Tibial artery (tissue), 4 donors: ENCODE measurements at regions not wholly inside any gene's neighbourhood (a gene's known extent, or its start where the extent isn't known, plus 50 kb on each side); places are given as distances from the start of the nearest gene placed in this dataset.
"Not testable (repeated sequence)": the region's sequence is repeated elsewhere in the genome, so short reads cannot be mapped to it uniquely, and the experiment has no call there.

Experiments used
- DNase-seq, 2 donors: peaks; one replicate each; pipeline ENCODE4 v3.0.0-alpha.2; 2019
- H3K27ac ChIP-seq, 2 donors: fragments of 200-600 bp; sonication (generic) in 1 of 2; 1 replicate in 1 of 2; 2 replicates in 1 of 2; pipeline ENCODE4 v1.5.1; 2018 to 2019; ENCODE audit warnings: mild to moderate bottlenecking in 1 of 2
- H3K27me3 ChIP-seq, 2 donors: fragments of 200-600 bp; sonication (generic) in 1 of 2; one replicate each; pipeline versions ENCODE4 v1.5.1 to v1.6.0; 2016 to 2019
- H3K36me3 ChIP-seq, 3 donors: fragments of 200-600 bp; sonication (generic) in 2 of 3; one replicate each; pipeline ENCODE4 v1.5.1; 2016 to 2019; ENCODE audit warnings: mild to moderate bottlenecking in 2 of 3
- H3K4me1 ChIP-seq, 4 donors: fragments of 200-600 bp; sonication (generic) in 2 of 4; 1 replicate in 3 of 4; 2 replicates in 1 of 4; pipeline ENCODE4 v1.5.1; 2016 to 2019
- H3K4me3 ChIP-seq, 2 donors: fragments of 200-600 bp; sonication (generic) in 1 of 2; 1 replicate in 1 of 2; 2 replicates in 1 of 2; pipeline ENCODE4 v1.5.1; 2018 to 2019; ENCODE audit warnings: mild to moderate bottlenecking in 2 of 2
- H3K9me3 ChIP-seq, 3 donors: fragments of 200-600 bp; sonication (generic) in 1 of 3; one replicate each; pipeline ENCODE4 v1.5.1; 2016 to 2019
- intact Hi-C: fragments of 100-400 bp; cut with DNase I; formaldehyde crosslinking; loops from one replicate; pipeline ENCODE4 v1.15.0; 2023; ENCODE audit warnings: low total_unique reads

DNA sequence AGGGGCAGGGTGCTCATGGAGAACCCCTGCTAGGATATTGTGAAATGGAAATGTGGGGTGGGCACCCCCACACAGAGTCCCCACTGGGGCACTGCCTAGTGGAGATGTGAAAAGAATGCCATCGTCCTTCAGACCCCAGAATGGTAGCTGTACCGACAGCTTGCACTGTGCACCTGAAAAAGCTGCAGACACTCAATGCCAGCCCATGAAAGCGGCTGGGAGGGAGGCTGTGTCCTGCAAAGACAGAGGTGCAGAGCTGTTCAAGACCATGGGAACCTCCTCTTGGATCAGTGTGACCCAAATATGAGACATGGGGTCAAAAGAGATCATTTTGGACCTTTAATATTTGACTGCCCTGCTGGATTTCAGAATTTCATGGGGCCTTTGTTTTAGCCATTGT is 724.2 kb downstream of the FOXD4L5 start:
- intact Hi-C loops, H3K36me3 ChIP-seq, H3K27ac ChIP-seq, H3K4me1 ChIP-seq, H3K27me3 ChIP-seq, H3K9me3 ChIP-seq, H3K4me3 ChIP-seq: not testable (repeated sequence)
- DNase-seq = peak in 1 of 2 donors; percentile 14
